HEK293T (cell line): ENCODE measurements at regions not wholly inside any gene's neighbourhood (a gene's known extent, or its start where the extent isn't known, plus 50 kb on each side); places are given as distances from the start of the nearest gene placed in this dataset.
"Not testable (repeated sequence)": the region's sequence is repeated elsewhere in the genome, so short reads cannot be mapped to it uniquely, and the experiment has no call there.

Source experiments
- ARNT ChIP-seq: fragments of 450-650 bp; IDR thresholded peaks from 2 replicates; pipeline ENCODE4 v1.6.1; 2017; ENCODE audit warnings: mild to moderate bottlenecking
- BHLHE40 ChIP-seq: fragments of 450-650 bp; IDR thresholded peaks from 2 replicates; pipeline ENCODE4 v1.6.1; 2016; ENCODE audit warnings: mild to moderate bottlenecking, moderate library complexity, borderline replicate concordance
- SP1 ChIP-seq: fragments of 450-650 bp; IDR thresholded peaks from 2 replicates; pipeline ENCODE4 v1.6.1; 2017

GRCh38 chr12:65678172-65678571 lies 146.1 kb upstream of the HMGA2 start:
- not testable (repeated sequence) for TF ChIP-seq SP1, BHLHE40, ARNT
